Mammary epithelial cell (primary cell): ENCODE measurements at regions not wholly inside any gene's neighbourhood (a gene's known extent, or its start where the extent isn't known, plus 50 kb on each side); places are given as distances from the start of the nearest gene placed in this dataset.

Experiments used
- EZH2 ChIP-seq: IDR thresholded peaks from 2 replicates; pipeline ENCODE4 v1.6.1; 2012; ENCODE audit warnings: low read length, inconsistent platforms, borderline replicate concordance
- TF ChIP-seq, protein P1 (sequence below), 2 donors: IDR thresholded peaks in 1 of 2; conservative IDR thresholded peaks in 1 of 2; 2 replicates each; pipeline ENCODE4 v1.5.1; 2011 to 2012; ENCODE audit warnings: inconsistent platforms in 2 of 2, low read length in 2 of 2, mild to moderate bottlenecking in 2 of 2, control low read depth in 1 of 2, low read depth in 1 of 2; ENCODE audit not compliant: insufficient read depth in 1 of 2; ENCODE audit errors: extremely low read depth in 1 of 2

DNA sequence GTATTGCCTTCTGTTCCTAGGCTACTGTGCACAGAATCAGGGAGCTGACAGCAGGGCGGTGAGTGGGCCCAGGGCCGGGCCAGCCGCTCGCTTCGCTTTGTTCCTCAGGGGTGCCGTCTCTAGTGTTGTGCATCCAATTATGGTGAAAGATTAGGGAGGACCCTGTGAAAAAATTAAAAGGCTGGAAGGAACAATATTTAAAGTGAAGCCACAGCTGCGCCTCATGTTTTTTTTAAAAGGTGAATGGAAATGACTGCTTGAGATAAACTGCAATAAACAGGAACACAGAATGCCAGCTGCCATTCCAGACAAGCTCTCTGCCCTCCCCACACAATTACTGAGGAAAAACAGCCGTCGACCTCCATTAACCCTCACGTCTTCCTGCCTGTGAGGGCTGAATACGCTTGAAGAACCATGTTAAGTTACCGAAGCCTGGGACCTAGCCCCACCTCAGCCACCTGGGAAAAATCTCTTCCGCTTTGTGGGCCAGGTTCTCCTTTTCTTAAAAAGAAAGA is 132.0 kb upstream of the IL12A start:
- TF ChIP-seq, protein P1, sequence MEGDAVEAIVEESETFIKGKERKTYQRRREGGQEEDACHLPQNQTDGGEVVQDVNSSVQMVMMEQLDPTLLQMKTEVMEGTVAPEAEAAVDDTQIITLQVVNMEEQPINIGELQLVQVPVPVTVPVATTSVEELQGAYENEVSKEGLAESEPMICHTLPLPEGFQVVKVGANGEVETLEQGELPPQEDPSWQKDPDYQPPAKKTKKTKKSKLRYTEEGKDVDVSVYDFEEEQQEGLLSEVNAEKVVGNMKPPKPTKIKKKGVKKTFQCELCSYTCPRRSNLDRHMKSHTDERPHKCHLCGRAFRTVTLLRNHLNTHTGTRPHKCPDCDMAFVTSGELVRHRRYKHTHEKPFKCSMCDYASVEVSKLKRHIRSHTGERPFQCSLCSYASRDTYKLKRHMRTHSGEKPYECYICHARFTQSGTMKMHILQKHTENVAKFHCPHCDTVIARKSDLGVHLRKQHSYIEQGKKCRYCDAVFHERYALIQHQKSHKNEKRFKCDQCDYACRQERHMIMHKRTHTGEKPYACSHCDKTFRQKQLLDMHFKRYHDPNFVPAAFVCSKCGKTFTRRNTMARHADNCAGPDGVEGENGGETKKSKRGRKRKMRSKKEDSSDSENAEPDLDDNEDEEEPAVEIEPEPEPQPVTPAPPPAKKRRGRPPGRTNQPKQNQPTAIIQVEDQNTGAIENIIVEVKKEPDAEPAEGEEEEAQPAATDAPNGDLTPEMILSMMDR (conservative IDR thresholded peaks at IDR 0.05 in 1 of 2, IDR thresholded peaks at IDR 0.05 in 1 of 2; ENCODE audit: extremely low read depth in 1 of 2, insufficient read depth in 1 of 2, low read depth in 1 of 2, low read length in 2 of 2): no peak
- no peak for TF ChIP-seq EZH2
